ENCODE measurements at regions not wholly inside any gene's neighbourhood (a gene's known extent, or its start where the extent isn't known, plus 50 kb on each side); places are given as distances from the start of the nearest gene placed in this dataset.
"Not testable (repeated sequence)": the region's sequence is repeated elsewhere in the genome, so short reads cannot be mapped to it uniquely, and the experiment has no call there.

DNA sequence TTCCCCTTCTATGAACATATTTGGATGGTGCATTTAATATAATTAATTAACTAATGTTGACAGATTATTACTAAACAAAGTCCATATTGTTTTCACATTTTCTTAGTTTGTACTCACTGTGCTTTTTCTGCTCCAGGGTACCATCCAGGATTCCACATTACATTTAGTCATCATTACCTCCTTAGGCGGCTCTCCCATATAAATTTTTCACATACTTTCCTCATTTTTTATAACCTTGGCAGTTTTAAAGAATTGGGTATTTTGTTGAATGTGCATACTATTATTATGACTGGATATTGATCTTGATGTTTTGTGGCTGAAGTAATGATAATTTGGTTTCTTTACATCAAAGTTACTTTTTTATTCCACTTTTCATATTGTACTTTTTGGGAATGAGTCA, 755.6 kb upstream of the ANO3 start:
- no peak overlapping the region for H3K4me3 Mint-ChIP-seq
- ChIA-PET POLR2A (no interaction called here), CTCF (no interaction called here)
- no peaks in the 10 kb centered on the region for H3K27me3 Mint-ChIP-seq (ENCODE audit: low read depth)
- 0 out of 2 replicates have a peak overlapping the region, but pooled peaks have one; percentile 13 for H3K27ac Mint-ChIP-seq
- H3K4me1 Mint-ChIP-seq = peaks cover 66% of the 10 kb centered on the region
- no peak for DNase-seq (ENCODE audit: low spot score)
- ATAC-seq = no peak
- H3K36me3 Mint-ChIP-seq = no peaks in the 10 kb centered on the region
- TF ChIP-seq TP53 (CRISPR knock-in tag; IDR thresholded peaks at IDR 0.05) (no peak), ZNF423 (CRISPR knock-in tag; IDR thresholded peaks at IDR 0.05) (no peak), CREM (CRISPR knock-in tag; IDR thresholded peaks at IDR 0.05) (no peak), MAX (CRISPR knock-in tag; IDR thresholded peaks at IDR 0.05) (no peak), ZNF121 (CRISPR knock-in tag; IDR thresholded peaks at IDR 0.05) (no peak), USF2 (CRISPR knock-in tag; IDR thresholded peaks at IDR 0.05) (no peak), SMAD3 (CRISPR knock-in tag; IDR thresholded peaks at IDR 0.05; ENCODE audit: borderline replicate concordance) (no peak), GTF2I (CRISPR knock-in tag; conservative IDR thresholded peaks at IDR 0.05) (no peak), ESRRA (CRISPR knock-in tag; IDR thresholded peaks at IDR 0.05; ENCODE audit: borderline replicate concordance) (no peak), OVOL2 (CRISPR knock-in tag; IDR thresholded peaks at IDR 0.05; ENCODE audit: borderline replicate concordance) (no peak), KAT7 (CRISPR knock-in tag; IDR thresholded peaks at IDR 0.05; ENCODE audit: borderline replicate concordance) (no peak), ATF1 (CRISPR knock-in tag; IDR thresholded peaks at IDR 0.05) (no peak), FOXK1 (CRISPR knock-in tag; IDR thresholded peaks at IDR 0.05) (no peak)
- TF ChIP-seq, protein P1, sequence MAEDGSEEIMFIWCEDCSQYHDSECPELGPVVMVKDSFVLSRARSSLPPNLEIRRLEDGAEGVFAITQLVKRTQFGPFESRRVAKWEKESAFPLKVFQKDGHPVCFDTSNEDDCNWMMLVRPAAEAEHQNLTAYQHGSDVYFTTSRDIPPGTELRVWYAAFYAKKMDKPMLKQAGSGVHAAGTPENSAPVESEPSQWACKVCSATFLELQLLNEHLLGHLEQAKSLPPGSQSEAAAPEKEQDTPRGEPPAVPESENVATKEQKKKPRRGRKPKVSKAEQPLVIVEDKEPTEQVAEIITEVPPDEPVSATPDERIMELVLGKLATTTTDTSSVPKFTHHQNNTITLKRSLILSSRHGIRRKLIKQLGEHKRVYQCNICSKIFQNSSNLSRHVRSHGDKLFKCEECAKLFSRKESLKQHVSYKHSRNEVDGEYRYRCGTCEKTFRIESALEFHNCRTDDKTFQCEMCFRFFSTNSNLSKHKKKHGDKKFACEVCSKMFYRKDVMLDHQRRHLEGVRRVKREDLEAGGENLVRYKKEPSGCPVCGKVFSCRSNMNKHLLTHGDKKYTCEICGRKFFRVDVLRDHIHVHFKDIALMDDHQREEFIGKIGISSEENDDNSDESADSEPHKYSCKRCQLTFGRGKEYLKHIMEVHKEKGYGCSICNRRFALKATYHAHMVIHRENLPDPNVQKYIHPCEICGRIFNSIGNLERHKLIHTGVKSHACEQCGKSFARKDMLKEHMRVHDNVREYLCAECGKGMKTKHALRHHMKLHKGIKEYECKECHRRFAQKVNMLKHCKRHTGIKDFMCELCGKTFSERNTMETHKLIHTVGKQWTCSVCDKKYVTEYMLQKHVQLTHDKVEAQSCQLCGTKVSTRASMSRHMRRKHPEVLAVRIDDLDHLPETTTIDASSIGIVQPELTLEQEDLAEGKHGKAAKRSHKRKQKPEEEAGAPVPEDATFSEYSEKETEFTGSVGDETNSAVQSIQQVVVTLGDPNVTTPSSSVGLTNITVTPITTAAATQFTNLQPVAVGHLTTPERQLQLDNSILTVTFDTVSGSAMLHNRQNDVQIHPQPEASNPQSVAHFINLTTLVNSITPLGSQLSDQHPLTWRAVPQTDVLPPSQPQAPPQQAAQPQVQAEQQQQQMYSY (CRISPR knock-in tag; IDR thresholded peaks at IDR 0.05) = no peak
- no peaks in the 10 kb centered on the region for H3K9me3 Mint-ChIP-seq

DNA sequence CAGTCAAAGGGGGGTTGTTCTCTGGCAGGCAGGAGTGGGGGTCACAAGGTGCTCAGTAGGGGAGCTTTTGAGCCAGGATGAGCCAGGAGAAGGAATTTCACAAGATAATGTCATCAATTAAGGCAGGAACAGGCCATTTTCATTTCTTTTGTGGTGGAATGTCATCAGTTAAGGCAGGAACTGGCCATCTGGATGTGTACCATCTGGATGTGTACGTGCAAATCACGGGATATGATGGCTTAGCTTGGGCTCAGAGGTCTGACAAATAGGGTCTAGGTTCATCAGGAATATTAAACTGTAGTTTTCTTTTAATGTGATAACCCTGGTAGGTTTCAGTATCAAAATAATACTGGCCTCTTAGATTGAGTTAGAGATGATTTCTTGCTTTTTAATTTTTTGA, 752.4 kb upstream of the ANO3 start:
- POLR2A ChIA-PET; H3K9me3 Mint-ChIP-seq; H3K36me3 Mint-ChIP-seq; CTCF ChIA-PET; DNase-seq (ENCODE audit: low spot score); H3K27me3 Mint-ChIP-seq (ENCODE audit: low read depth): not testable (repeated sequence)
- Mint-ChIP-seq H3K4me3 (peak overlapping the region; percentile 48), H3K4me1 (peaks cover 62% of the 10 kb centered on the region), H3K27ac (peak overlapping the region; percentile 90)
- peak; percentile 47; the same call in 1 of the 2 replicates for TF ChIP-seq TEAD1 (CRISPR knock-in tag; IDR thresholded peaks at IDR 0.05)
- ATAC-seq = peak; percentile 28

- DNase-seq (ENCODE audit: low spot score) = no peak
- ATAC-seq = no peak
- ChIA-PET POLR2A (no interaction called here), CTCF (no interaction called here)
- Mint-ChIP-seq H3K27me3 (ENCODE audit: low read depth) (no peaks in the 10 kb centered on the region), H3K4me3 (no peak overlapping the region), H3K27ac (peak overlapping the region; percentile 48), H3K36me3 (peaks cover 9% of the 10 kb centered on the region), H3K4me1 (peaks cover 51% of the 10 kb centered on the region), H3K9me3 (peaks cover 8% of the 10 kb centered on the region; the same call in 1 of the 2 replicates)
- TF ChIP-seq ZBTB21 (CRISPR knock-in tag; IDR thresholded peaks at IDR 0.05; ENCODE audit: borderline replicate concordance) (no peak), ATF2 (CRISPR knock-in tag; IDR thresholded peaks at IDR 0.05; ENCODE audit: borderline replicate concordance, low read depth) (no peak), CBFB (CRISPR knock-in tag; IDR thresholded peaks at IDR 0.05; ENCODE audit: low read depth) (no peak), ARID4B (CRISPR knock-in tag; IDR thresholded peaks at IDR 0.05; ENCODE audit: borderline replicate concordance) (no peak), PRRX2 (CRISPR knock-in tag; IDR thresholded peaks at IDR 0.05) (no peak)
- TF ChIP-seq, protein P2, sequence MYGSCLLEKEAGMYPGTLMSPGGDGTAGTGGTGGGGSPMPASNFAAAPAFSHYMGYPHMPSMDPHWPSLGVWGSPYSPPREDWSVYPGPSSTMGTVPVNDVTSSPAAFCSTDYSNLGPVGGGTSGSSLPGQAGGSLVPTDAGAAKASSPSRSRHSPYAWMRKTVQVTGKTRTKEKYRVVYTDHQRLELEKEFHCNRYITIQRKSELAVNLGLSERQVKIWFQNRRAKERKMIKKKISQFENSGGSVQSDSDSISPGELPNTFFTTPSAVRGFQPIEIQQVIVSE (CRISPR knock-in tag; IDR thresholded peaks at IDR 0.05; ENCODE audit: borderline replicate concordance) = no peak
- TF ChIP-seq, protein P3, sequence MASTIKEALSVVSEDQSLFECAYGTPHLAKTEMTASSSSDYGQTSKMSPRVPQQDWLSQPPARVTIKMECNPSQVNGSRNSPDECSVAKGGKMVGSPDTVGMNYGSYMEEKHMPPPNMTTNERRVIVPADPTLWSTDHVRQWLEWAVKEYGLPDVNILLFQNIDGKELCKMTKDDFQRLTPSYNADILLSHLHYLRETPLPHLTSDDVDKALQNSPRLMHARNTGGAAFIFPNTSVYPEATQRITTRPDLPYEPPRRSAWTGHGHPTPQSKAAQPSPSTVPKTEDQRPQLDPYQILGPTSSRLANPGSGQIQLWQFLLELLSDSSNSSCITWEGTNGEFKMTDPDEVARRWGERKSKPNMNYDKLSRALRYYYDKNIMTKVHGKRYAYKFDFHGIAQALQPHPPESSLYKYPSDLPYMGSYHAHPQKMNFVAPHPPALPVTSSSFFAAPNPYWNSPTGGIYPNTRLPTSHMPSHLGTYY (CRISPR knock-in tag; IDR thresholded peaks at IDR 0.05) = no peak
Observed at GRCh38 chr11:25583596-25583995, 748.3 kb upstream of the ANO3 start.
